ENCODE measurements at regions not wholly inside any gene's neighbourhood (a gene's known extent, or its start where the extent isn't known, plus 50 kb on each side); places are given as distances from the start of the nearest gene placed in this dataset.
A peak's percentile ranks its signal among the peaks of the same experiment; 100 is the strongest.
"Not testable (repeated sequence)": the region's sequence is repeated elsewhere in the genome, so short reads cannot be mapped to it uniquely, and the experiment has no call there.

DNA sequence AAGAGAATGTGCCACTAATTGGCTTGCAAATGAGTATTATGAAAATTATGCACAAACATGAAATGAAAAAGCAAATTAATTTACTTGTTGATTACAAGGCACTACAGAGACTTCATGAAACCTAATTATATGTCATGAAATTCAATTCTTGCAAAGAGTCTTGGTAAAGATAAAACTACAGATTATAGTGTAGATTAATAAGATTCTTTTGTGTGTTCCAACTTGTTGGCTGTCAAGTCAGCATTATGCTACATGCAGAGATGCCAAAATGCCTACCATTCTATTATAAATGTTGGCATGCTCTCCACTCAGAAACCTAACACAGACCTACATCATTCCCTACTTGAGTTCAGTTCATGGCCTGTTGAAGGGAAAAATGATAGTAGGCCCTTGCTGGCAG, 97.2 kb upstream of the KITLG start:
- intact Hi-C loops (cut with micrococcal nuclease) = no loop called here
- CTCF ChIA-PET = no interaction called here
- no peaks in the 10 kb centered on the region for H3K9me3 ChIP-seq (ENCODE audit: low read length)
- no peaks in the 10 kb centered on the region for H3K79me2 ChIP-seq (ENCODE audit: low read length)
- no peaks in the 10 kb centered on the region for H3K9me2 ChIP-seq (replicated peaks; ENCODE audit: low read length)
- H3K27ac ChIP-seq (ENCODE audit: low read length) = no peak overlapping the region
- BruUV-seq (replicated peaks) = no TSS peak
- no peak for DNase-seq
- no peak overlapping the region for H2AFZ ChIP-seq (ENCODE audit: low read length)
- TF ChIP-seq EZH2phosphoT487 (IDR thresholded peaks at IDR 0.05; ENCODE audit: borderline replicate concordance, low read length) = no peak
- TF ChIP-seq, protein P1, sequence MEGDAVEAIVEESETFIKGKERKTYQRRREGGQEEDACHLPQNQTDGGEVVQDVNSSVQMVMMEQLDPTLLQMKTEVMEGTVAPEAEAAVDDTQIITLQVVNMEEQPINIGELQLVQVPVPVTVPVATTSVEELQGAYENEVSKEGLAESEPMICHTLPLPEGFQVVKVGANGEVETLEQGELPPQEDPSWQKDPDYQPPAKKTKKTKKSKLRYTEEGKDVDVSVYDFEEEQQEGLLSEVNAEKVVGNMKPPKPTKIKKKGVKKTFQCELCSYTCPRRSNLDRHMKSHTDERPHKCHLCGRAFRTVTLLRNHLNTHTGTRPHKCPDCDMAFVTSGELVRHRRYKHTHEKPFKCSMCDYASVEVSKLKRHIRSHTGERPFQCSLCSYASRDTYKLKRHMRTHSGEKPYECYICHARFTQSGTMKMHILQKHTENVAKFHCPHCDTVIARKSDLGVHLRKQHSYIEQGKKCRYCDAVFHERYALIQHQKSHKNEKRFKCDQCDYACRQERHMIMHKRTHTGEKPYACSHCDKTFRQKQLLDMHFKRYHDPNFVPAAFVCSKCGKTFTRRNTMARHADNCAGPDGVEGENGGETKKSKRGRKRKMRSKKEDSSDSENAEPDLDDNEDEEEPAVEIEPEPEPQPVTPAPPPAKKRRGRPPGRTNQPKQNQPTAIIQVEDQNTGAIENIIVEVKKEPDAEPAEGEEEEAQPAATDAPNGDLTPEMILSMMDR (conservative IDR thresholded peaks at IDR 0.05; ENCODE audit: low read depth, low read length) = no peak
- no peak for TF ChIP-seq EZH2 (IDR thresholded peaks at IDR 0.05; ENCODE audit: low read length, unreplicated experiment)
- H3F3A ChIP-seq (ENCODE audit: low read length, unreplicated experiment) = no peaks in the 10 kb centered on the region
- no peaks in the 10 kb centered on the region for H4K20me1 ChIP-seq (ENCODE audit: low read length)
- POLR2A ChIA-PET (ENCODE audit: unreplicated experiment) = no interaction called here
- no peaks in the 10 kb centered on the region for H3K4me1 ChIP-seq (ENCODE audit: insufficient read depth, low read length)
- no peak overlapping the region for H3K4me3 ChIP-seq (ENCODE audit: low read length)
- H3K4me2 ChIP-seq (ENCODE audit: low read length) = no peak overlapping the region
- no peak for ATAC-seq
- no peaks in the 10 kb centered on the region for H3K27me3 ChIP-seq (ENCODE audit: low read length)
- no peak overlapping the region for H3K9ac ChIP-seq (ENCODE audit: low read length)
- no peaks in the 10 kb centered on the region for H3K36me3 ChIP-seq (ENCODE audit: low read depth, low read length)

DNA sequence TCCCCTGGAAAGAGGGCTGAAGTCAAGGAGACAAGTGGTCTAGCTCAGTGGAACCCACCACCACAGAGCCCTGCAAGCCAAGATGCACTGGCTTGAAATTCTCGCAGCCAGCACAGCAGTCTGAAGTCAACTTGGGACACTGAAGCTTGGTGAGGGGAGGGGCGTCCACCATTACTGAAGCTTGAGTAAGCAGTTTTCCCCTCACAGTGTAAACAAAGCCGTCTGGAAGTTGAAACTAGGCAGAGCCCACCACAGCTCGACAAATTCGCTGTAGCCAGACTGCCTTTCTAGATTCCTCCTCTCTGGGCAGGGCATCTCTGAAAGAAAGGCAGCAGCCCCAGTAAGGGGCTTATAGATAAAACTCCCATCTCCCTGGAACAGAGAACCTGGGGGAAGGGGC, 87.3 kb upstream of the KITLG start:
- H3K27me3 ChIP-seq (ENCODE audit: low read length); H3K4me3 ChIP-seq (ENCODE audit: low read length); CTCF ChIA-PET; H3K9me2 ChIP-seq (replicated peaks; ENCODE audit: low read length); POLR2A ChIA-PET (ENCODE audit: unreplicated experiment); H3K79me2 ChIP-seq (ENCODE audit: low read length); DNase-seq; BruUV-seq (replicated peaks); H3K9me3 ChIP-seq (ENCODE audit: low read length); H4K20me1 ChIP-seq (ENCODE audit: low read length); H3K9ac ChIP-seq (ENCODE audit: low read length); H3K27ac ChIP-seq (ENCODE audit: low read length); intact Hi-C loops (cut with micrococcal nuclease); H3K4me2 ChIP-seq (ENCODE audit: low read length); H2AFZ ChIP-seq (ENCODE audit: low read length); H3F3A ChIP-seq (ENCODE audit: low read length, unreplicated experiment); H3K36me3 ChIP-seq (ENCODE audit: low read depth, low read length); ATAC-seq: not testable (repeated sequence)
- H3K4me1 ChIP-seq (ENCODE audit: insufficient read depth, low read length) = peaks cover 18% of the 10 kb centered on the region

DNA sequence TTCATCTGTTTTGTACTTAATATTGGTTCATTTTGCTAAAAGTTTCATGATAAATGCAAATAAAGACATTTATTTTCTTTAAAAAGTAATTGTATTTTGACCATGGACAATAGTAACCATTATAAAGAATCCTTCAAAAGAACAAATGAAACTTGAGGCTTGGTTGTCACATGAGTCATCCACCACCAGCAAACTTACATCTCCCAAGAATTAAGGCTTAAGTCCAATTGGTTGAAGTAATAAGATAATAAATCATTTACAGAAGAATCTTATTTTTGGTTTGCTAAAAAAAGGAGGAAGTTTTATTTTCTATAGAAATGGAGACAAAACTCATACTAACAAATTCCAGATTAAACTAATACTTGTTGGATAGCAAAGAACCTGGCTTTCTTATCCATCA, 84.8 kb upstream of the KITLG start:
- H2AFZ ChIP-seq (ENCODE audit: low read length) = no peak overlapping the region
- ATAC-seq = no peak
- intact Hi-C loops (cut with micrococcal nuclease) = no loop called here
- no peak overlapping the region for H3K4me2 ChIP-seq (ENCODE audit: low read length)
- no peaks in the 10 kb centered on the region for H3K36me3 ChIP-seq (ENCODE audit: low read depth, low read length)
- H3K9me2 ChIP-seq (replicated peaks; ENCODE audit: low read length) = no peaks in the 10 kb centered on the region
- no peak overlapping the region for H3K9ac ChIP-seq (ENCODE audit: low read length)
- H3K9me3 ChIP-seq (ENCODE audit: low read length) = no peaks in the 10 kb centered on the region
- H3K79me2 ChIP-seq (ENCODE audit: low read length) = no peaks in the 10 kb centered on the region
- ChIA-PET POLR2A (ENCODE audit: unreplicated experiment) (no interaction called here), CTCF (no interaction called here)
- H3K4me3 ChIP-seq (ENCODE audit: low read length) = no peak overlapping the region
- H3K27me3 ChIP-seq (ENCODE audit: low read length) = no peaks in the 10 kb centered on the region
- peaks cover 23% of the 10 kb centered on the region for H3K4me1 ChIP-seq (ENCODE audit: insufficient read depth, low read length)
- no TSS peak for BruUV-seq (replicated peaks)
- no peaks in the 10 kb centered on the region for H4K20me1 ChIP-seq (ENCODE audit: low read length)
- H3K27ac ChIP-seq (ENCODE audit: low read length) = no peak overlapping the region
- H3F3A ChIP-seq (ENCODE audit: low read length, unreplicated experiment) = no peaks in the 10 kb centered on the region
- peak; percentile 52 for DNase-seq
- TF ChIP-seq EZH2 (IDR thresholded peaks at IDR 0.05; ENCODE audit: low read length, unreplicated experiment) (no peak), EZH2phosphoT487 (IDR thresholded peaks at IDR 0.05; ENCODE audit: borderline replicate concordance, low read length) (no peak)
- TF ChIP-seq, protein P1 (conservative IDR thresholded peaks at IDR 0.05; ENCODE audit: low read depth, low read length) = no peak
